WTC11 (cell line): ENCODE measurements at regions not wholly inside any gene's neighbourhood (a gene's known extent, or its start where the extent isn't known, plus 50 kb on each side); places are given as distances from the start of the nearest gene placed in this dataset.

Experiments used
- TF ChIP-seq, protein P1 (sequence below): sonication (generic); formaldehyde crosslinking; IDR thresholded peaks from 2 replicates; pipeline ENCODE4 v1.8.0; 2022; ENCODE audit warnings: mild to moderate bottlenecking, missing genetic modification reagents
- TF ChIP-seq, protein P2 (sequence below): sonication (generic); formaldehyde crosslinking; IDR thresholded peaks from 2 replicates; pipeline ENCODE4 v1.8.1; 2022; ENCODE audit warnings: mild to moderate bottlenecking, missing genetic modification reagents, moderate library complexity, borderline replicate concordance
- TF ChIP-seq, protein P3 (sequence below): fragments of 200-600 bp; IDR thresholded peaks from 2 replicates; pipeline ENCODE4 v1.8.0; 2022; ENCODE audit warnings: antibody characterized with exemption

DNA sequence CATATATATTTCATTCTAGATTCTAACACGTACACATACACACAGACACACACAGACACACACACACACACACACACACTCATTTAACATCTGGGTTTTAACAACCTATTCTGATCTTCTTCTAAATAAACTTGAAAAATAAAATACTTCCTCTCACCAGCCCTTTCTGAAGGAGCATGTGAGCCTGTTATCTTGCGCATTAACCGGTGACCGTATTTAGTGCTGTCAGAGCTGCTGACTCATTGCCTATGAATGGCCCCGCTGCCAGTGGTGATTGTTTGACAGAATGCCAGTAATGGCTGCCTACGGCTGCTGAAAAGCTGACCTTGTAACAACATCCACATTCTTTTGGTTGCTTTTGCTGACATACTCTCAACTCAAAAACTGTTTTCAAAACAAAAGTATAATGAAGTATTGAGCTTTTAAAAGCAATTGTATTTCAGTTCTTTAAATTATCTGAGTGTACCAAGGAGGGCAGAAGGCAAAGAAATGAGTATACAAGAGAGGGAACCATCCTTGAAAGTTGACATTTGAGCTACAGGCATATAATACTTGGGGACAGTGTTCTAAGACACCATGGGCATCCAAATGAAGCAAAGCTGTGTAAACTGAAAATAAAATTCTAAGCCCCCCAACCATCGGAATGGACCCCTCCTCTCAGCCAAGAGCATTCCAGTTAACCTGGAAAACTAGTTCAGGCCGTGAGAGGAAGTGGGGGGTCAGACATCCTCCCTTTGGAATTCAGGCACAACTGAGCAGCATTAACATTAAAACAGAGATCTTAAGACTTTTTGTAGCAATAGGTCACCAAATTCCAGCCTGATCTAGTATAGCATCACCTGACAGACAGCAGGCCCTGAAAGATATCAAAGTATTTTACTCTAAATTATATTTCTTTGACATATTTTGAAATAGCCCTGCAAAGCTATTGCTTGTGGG, 50.2 kb upstream of the DTNA start:
- TF ChIP-seq, protein P1, sequence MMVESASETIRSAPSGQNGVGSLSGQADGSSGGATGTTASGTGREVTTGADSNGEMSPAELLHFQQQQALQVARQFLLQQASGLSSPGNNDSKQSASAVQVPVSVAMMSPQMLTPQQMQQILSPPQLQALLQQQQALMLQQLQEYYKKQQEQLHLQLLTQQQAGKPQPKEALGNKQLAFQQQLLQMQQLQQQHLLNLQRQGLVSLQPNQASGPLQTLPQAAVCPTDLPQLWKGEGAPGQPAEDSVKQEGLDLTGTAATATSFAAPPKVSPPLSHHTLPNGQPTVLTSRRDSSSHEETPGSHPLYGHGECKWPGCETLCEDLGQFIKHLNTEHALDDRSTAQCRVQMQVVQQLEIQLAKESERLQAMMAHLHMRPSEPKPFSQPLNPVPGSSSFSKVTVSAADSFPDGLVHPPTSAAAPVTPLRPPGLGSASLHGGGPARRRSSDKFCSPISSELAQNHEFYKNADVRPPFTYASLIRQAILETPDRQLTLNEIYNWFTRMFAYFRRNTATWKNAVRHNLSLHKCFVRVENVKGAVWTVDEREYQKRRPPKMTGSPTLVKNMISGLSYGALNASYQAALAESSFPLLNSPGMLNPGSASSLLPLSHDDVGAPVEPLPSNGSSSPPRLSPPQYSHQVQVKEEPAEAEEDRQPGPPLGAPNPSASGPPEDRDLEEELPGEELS (CRISPR knock-in tag), result no peak; the same call in 1 of the 2 replicates
- TF ChIP-seq, protein P2, sequence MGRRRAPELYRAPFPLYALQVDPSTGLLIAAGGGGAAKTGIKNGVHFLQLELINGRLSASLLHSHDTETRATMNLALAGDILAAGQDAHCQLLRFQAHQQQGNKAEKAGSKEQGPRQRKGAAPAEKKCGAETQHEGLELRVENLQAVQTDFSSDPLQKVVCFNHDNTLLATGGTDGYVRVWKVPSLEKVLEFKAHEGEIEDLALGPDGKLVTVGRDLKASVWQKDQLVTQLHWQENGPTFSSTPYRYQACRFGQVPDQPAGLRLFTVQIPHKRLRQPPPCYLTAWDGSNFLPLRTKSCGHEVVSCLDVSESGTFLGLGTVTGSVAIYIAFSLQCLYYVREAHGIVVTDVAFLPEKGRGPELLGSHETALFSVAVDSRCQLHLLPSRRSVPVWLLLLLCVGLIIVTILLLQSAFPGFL (CRISPR knock-in tag), result no peak
- TF ChIP-seq, protein P3, sequence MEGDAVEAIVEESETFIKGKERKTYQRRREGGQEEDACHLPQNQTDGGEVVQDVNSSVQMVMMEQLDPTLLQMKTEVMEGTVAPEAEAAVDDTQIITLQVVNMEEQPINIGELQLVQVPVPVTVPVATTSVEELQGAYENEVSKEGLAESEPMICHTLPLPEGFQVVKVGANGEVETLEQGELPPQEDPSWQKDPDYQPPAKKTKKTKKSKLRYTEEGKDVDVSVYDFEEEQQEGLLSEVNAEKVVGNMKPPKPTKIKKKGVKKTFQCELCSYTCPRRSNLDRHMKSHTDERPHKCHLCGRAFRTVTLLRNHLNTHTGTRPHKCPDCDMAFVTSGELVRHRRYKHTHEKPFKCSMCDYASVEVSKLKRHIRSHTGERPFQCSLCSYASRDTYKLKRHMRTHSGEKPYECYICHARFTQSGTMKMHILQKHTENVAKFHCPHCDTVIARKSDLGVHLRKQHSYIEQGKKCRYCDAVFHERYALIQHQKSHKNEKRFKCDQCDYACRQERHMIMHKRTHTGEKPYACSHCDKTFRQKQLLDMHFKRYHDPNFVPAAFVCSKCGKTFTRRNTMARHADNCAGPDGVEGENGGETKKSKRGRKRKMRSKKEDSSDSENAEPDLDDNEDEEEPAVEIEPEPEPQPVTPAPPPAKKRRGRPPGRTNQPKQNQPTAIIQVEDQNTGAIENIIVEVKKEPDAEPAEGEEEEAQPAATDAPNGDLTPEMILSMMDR, result no peak
